HG03280 (cell line): ENCODE measurements at regions not wholly inside any gene's neighbourhood (a gene's known extent, or its start where the extent isn't known, plus 50 kb on each side); places are given as distances from the start of the nearest gene placed in this dataset.

Source experiments
- ATAC-seq: cut with Tn5 transposase; IDR thresholded peaks from one replicate; pipeline ENCODE4 v1.9.1; 2021; ENCODE audit warnings: mild to moderate bottlenecking, moderate library complexity; ENCODE audit not compliant: unreplicated experiment

GRCh38 chr17:70624211-70624610 is 454.9 kb downstream of the KCNJ2 start:
- no peak for ATAC-seq

GRCh38 chr17:70629902-70630301 is 460.6 kb downstream of the KCNJ2 start:
- no peak for ATAC-seq

GRCh38 chr17:70636517-70637133 is 467.3 kb downstream of the KCNJ2 start:
- no peak for ATAC-seq

GRCh38 chr17:70642059-70642458 is 472.7 kb downstream of the KCNJ2 start:
- no peak for ATAC-seq

- ATAC-seq: no peak
Measured at GRCh38 chr17:70644096-70644495, 474.8 kb downstream of the KCNJ2 start.

GRCh38 chr17:70646673-70647072 is 477.3 kb downstream of the KCNJ2 start:
- no peak for ATAC-seq

- ATAC-seq: no peak
Measured at GRCh38 chr17:70648166-70648565, 478.8 kb downstream of the KCNJ2 start.

- no peak for ATAC-seq
Measured at GRCh38 chr17:70653850-70654249, 484.5 kb downstream of the KCNJ2 start.

GRCh38 chr17:70654706-70655105 is 485.4 kb downstream of the KCNJ2 start:
- ATAC-seq: no peak

GRCh38 chr17:70655176-70655958 is 486.0 kb downstream of the KCNJ2 start:
- ATAC-seq: no peak

- ATAC-seq: no peak
Measured at GRCh38 chr17:70658317-70658716, 489.0 kb downstream of the KCNJ2 start.

- no peak for ATAC-seq
Measured at GRCh38 chr17:70658840-70659239, 489.5 kb downstream of the KCNJ2 start.

- no peak for ATAC-seq
Measured at GRCh38 chr17:70661342-70662222, 492.2 kb downstream of the KCNJ2 start.

- no peak for ATAC-seq
Measured at GRCh38 chr17:70668276-70668937, 499.1 kb downstream of the KCNJ2 start.

- ATAC-seq: no peak
Measured at GRCh38 chr17:70668938-70669778, 499.8 kb downstream of the KCNJ2 start.

GRCh38 chr17:70674061-70674460 is 504.7 kb downstream of the KCNJ2 start:
- no peak for ATAC-seq

GRCh38 chr17:70675070-70675590 is 505.8 kb downstream of the KCNJ2 start:
- no peak for ATAC-seq

- no peak for ATAC-seq
Measured at GRCh38 chr17:70677783-70678647, 508.7 kb downstream of the KCNJ2 start.

- ATAC-seq: no peak
Measured at GRCh38 chr17:70678889-70679288, 509.6 kb downstream of the KCNJ2 start.
